B cell (primary cell): ENCODE measurements at regions not wholly inside any gene's neighbourhood (a gene's known extent, or its start where the extent isn't known, plus 50 kb on each side); places are given as distances from the start of the nearest gene placed in this dataset.

ENCODE experiments used
- ATAC-seq: fragments of 200-7000 bp; cut with Tn5 transposase; one replicate; pipeline ENCODE4 v1.10.0; 2021; ENCODE audit warnings: low read depth, mild to moderate bottlenecking, moderate number of reproducible peaks, moderate library complexity
- CTCF ChIA-PET: fragments of 350-600 bp; sonication (Branson Sonifier 250); formaldehyde crosslinking; loops from one replicate; lab custom pipeline; 2021; ENCODE audit warnings: antibody characterized with exemption, inconsistent platforms; lab: Charles Lee
- POLR2A ChIA-PET: fragments of 350-600 bp; sonication (Branson Sonifier 250); formaldehyde crosslinking; loops from one replicate; lab custom pipeline; 2021; ENCODE audit warnings: antibody characterized with exemption; lab: Charles Lee
- DNase-seq: peaks from one replicate; pipeline ENCODE4 v3.0.0; 2013
- H2AFZ ChIP-seq: 2 replicates; pipeline ENCODE4 v1.6.1; 2012; ENCODE audit warnings: mild to moderate bottlenecking, low read depth, low read length; ENCODE audit not compliant: insufficient read depth, poor library complexity, severe bottlenecking
- H3K27ac ChIP-seq, 2 donors: 1 replicate in 1 of 2; 2 replicates in 1 of 2; pipeline ENCODE4 v1.5.1; 2012 to 2013; ENCODE audit warnings: low read length in 2 of 2, mild to moderate bottlenecking in 2 of 2, moderate library complexity in 1 of 2
- H3K27me3 ChIP-seq, 4 experiments: fragments of 200-600 bp in 1 of 4; sonication (generic) in 1 of 4; replicated peaks in 1 of 4; 1 replicate in 2 of 4; 2 replicates in 2 of 4; pipeline versions ENCODE4 v1.6.1 to v1.7.0; 2013 to 2016; ENCODE audit warnings: low read length in 3 of 4, mild to moderate bottlenecking in 2 of 4, mixed read lengths in 1 of 4, moderate library complexity in 1 of 4; ENCODE audit not compliant: insufficient read depth in 4 of 4, control insufficient read depth in 3 of 4; ENCODE audit errors: control extremely low read depth in 1 of 4
- H3K36me3 ChIP-seq, 2 experiments: replicated peaks in 1 of 2; 1 replicate in 1 of 2; 2 replicates in 1 of 2; pipeline versions ENCODE4 v1.6.1 to v1.7.1; 2013; ENCODE audit warnings: low read length in 1 of 2; ENCODE audit not compliant: insufficient read depth in 2 of 2, control insufficient read depth in 1 of 2; ENCODE audit errors: control extremely low read depth in 1 of 2, extremely low read depth in 1 of 2
- H3K4me1 ChIP-seq, 2 donors: fragments of 200-600 bp in 1 of 2; sonication (generic) in 1 of 2; 1 replicate in 1 of 2; 2 replicates in 1 of 2; pipeline versions ENCODE4 v1.5.1 to v1.6.1; 2013 to 2017; ENCODE audit warnings: low read length in 2 of 2; ENCODE audit not compliant: control insufficient read depth in 2 of 2, insufficient read depth in 2 of 2
- H3K4me2 ChIP-seq: replicated peaks from 2 replicates; pipeline ENCODE3; 2012; ENCODE audit warnings: mild to moderate bottlenecking, low read depth, low read length; ENCODE audit not compliant: poor library complexity, severe bottlenecking
- H3K4me3 ChIP-seq, 5 experiments: fragments of 200-600 bp in 1 of 5; sonication (generic) in 1 of 5; 1 replicate in 3 of 5; 2 replicates in 2 of 5; pipeline versions ENCODE4 v1.5.1 to v1.7.0; 2011 to 2016; ENCODE audit warnings: low read length in 4 of 5, mild to moderate bottlenecking in 4 of 5, low read depth in 2 of 5, control low read depth in 1 of 5, moderate library complexity in 1 of 5; ENCODE audit not compliant: insufficient read depth in 1 of 5; ENCODE audit errors: control extremely low read depth in 1 of 5, extremely low read depth in 1 of 5
- H3K79me2 ChIP-seq: fragments of 200-600 bp; sonication (generic); one replicate; pipeline ENCODE4 v1.6.0; 2016; ENCODE audit warnings: low read length; ENCODE audit not compliant: control insufficient read depth, insufficient read depth
- H3K9ac ChIP-seq: fragments of 200-600 bp; sonication (generic); 2 replicates; pipeline ENCODE4 v1.6.1; 2017; ENCODE audit warnings: mild to moderate bottlenecking, low read length, moderate library complexity
- H3K9me3 ChIP-seq, 3 donors: one replicate each; pipeline versions ENCODE4 v1.6.1 to v1.7.1; 2013; ENCODE audit warnings: low read length in 2 of 3; ENCODE audit not compliant: control insufficient read depth in 2 of 3, insufficient read depth in 1 of 3; ENCODE audit errors: control extremely low read depth in 1 of 3
- H4K20me1 ChIP-seq: 2 replicates; pipeline ENCODE4 v1.6.0; 2012; ENCODE audit warnings: mild to moderate bottlenecking, low read length; ENCODE audit not compliant: insufficient read depth, control insufficient read depth, poor library complexity, severe bottlenecking
- H3K27ac Mint-ChIP-seq: one replicate; pipeline ENCODE4 v1.8.0; 2021; ENCODE audit warnings: mixed read lengths
- H3K27me3 Mint-ChIP-seq: one replicate; pipeline ENCODE4 v1.8.0; 2021; ENCODE audit warnings: mixed read lengths
- H3K4me1 Mint-ChIP-seq: one replicate; pipeline ENCODE4 v1.8.0; 2021; ENCODE audit warnings: mixed read lengths
- H3K4me3 Mint-ChIP-seq: one replicate; pipeline ENCODE4 v1.8.0; 2021; ENCODE audit warnings: mixed read lengths
- H3K9me3 Mint-ChIP-seq: one replicate; pipeline ENCODE4 v1.8.0; 2022; ENCODE audit warnings: mixed read lengths; ENCODE audit not compliant: insufficient read depth
- EZH2 ChIP-seq: IDR thresholded peaks from 2 replicates; pipeline ENCODE4 v1.6.1; 2012; ENCODE audit warnings: borderline replicate concordance, low read depth, mild to moderate bottlenecking, moderate library complexity, low read length; ENCODE audit not compliant: insufficient read depth, poor library complexity, severe bottlenecking
- WGBS: methylation state at CpG from one replicate; pipeline ENCODE4 v1.1.5; 2013; ENCODE audit warnings: missing lambda C conversion rate; ENCODE audit not compliant: insufficient coverage; 5-methylcytosine and 5-hydroxymethylcytosine counted together
- intact Hi-C: fragments of 100-400 bp; cut with micrococcal nuclease; formaldehyde crosslinking; loops from one replicate; pipeline ENCODE4 v1.10.0; 2022
- TF ChIP-seq, protein P1 (sequence below): fragments of 200-600 bp; IDR thresholded peaks from one replicate; pipeline ENCODE4 v1.8.0; 2022; ENCODE audit warnings: antibody characterized with exemption, mild to moderate bottlenecking

DNA sequence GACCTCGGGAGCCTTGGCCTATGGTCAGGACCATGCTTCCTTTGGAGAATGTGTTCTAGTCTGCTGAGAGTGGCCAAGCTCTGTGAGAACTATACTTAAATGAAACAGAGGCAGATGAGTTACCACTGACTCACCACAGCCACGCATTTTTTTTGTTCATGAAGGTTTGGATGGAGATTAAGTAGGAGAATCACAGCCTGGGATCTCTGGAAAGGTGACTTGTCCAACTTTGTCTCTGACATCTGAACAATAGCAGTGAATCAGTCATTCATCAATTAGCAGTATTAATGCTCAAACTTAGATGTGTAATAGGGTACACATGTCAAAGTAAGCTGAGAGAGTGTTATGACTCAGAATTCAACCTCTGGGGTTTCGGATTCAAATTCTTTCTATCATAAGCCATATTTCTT lies 100.7 kb upstream of the ANO3 start:
- Mint-ChIP-seq H3K4me3 (no peak overlapping the region), H3K9me3 (peaks cover 2% of the 10 kb centered on the region), H3K27ac (no peak overlapping the region), H3K4me1 (peaks cover 5% of the 10 kb centered on the region), H3K27me3 (peaks cover 3% of the 10 kb centered on the region)
- no peak overlapping the region for H3K9ac ChIP-seq
- H3K36me3 ChIP-seq, result no peaks in the 10 kb centered on the region
- no peaks in the 10 kb centered on the region for H3K9me3 ChIP-seq
- no CpG with 5 or more reads among the region's 3 CpGs for WGBS
- H3K4me2 ChIP-seq, result no peak overlapping the region
- H3K4me3 ChIP-seq, result no peak overlapping the region
- ChIA-PET POLR2A (no interaction called here), CTCF (interaction anchor here (0.6 to 5.4 kb wide), 3 partner anchors 12 to 498 kb away, joined by 3 to 74 read pairs (median 3); no protein-coding TSS in a partner anchor)
- ATAC-seq (no peak), DNase-seq (no peak)
- peaks cover 0 to 4% of the 10 kb centered on the region in 2 donors for H3K4me1 ChIP-seq
- TF ChIP-seq EZH2, result no peak
- TF ChIP-seq, protein P1, sequence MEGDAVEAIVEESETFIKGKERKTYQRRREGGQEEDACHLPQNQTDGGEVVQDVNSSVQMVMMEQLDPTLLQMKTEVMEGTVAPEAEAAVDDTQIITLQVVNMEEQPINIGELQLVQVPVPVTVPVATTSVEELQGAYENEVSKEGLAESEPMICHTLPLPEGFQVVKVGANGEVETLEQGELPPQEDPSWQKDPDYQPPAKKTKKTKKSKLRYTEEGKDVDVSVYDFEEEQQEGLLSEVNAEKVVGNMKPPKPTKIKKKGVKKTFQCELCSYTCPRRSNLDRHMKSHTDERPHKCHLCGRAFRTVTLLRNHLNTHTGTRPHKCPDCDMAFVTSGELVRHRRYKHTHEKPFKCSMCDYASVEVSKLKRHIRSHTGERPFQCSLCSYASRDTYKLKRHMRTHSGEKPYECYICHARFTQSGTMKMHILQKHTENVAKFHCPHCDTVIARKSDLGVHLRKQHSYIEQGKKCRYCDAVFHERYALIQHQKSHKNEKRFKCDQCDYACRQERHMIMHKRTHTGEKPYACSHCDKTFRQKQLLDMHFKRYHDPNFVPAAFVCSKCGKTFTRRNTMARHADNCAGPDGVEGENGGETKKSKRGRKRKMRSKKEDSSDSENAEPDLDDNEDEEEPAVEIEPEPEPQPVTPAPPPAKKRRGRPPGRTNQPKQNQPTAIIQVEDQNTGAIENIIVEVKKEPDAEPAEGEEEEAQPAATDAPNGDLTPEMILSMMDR, result no peak
- H3K79me2 ChIP-seq, result no peaks in the 10 kb centered on the region
- H2AFZ ChIP-seq, result no peak overlapping the region
- no peaks in the 10 kb centered on the region for H3K27me3 ChIP-seq
- no peaks in the 10 kb centered on the region for H4K20me1 ChIP-seq
- intact Hi-C loops, result no loop called here
- no peak overlapping the region for H3K27ac ChIP-seq

DNA sequence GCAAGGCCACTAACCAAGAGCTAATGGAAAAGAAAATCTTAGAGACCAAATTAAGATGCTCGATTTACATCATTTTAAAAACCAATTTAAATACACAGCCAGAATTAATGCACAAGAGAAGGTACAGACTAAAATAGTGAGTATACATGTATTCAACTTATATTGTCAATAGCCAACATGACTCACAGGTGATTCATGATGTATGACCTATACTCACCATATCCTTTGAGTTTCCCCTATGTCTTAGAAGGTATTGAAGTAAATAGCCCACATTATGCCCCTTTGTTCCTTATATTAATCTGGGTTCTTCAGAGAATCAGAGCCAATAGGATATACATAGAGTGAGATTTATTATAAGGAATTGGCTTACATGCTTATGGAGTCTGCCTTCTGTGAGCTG lies 97.5 kb upstream of the ANO3 start:
- ChIA-PET CTCF (interaction anchor here (1.1 kb wide), 1 partner anchor 252 kb away, joined by 3 read pairs; no protein-coding TSS in a partner anchor), POLR2A (no interaction called here)
- no CpG with 5 or more reads among the region's 1 CpG for WGBS
- Mint-ChIP-seq H3K4me1 (no peaks in the 10 kb centered on the region), H3K4me3 (no peak overlapping the region), H3K9me3 (peaks cover 2% of the 10 kb centered on the region), H3K27me3 (peaks cover 3% of the 10 kb centered on the region), H3K27ac (no peak overlapping the region)
- Histone ChIP-seq H3K4me1 (no peaks in the 10 kb centered on the region), H4K20me1 (no peaks in the 10 kb centered on the region), H3K79me2 (no peaks in the 10 kb centered on the region), H3K4me3 (no peak overlapping the region), H3K9ac (no peak overlapping the region), H3K9me3 (no peaks in the 10 kb centered on the region), H3K27me3 (no peaks in the 10 kb centered on the region), H2AFZ (no peak overlapping the region), H3K27ac (no peak overlapping the region), H3K36me3 (no peaks in the 10 kb centered on the region), H3K4me2 (no peak overlapping the region)
- intact Hi-C loops, result no loop called here
- TF ChIP-seq, protein P1, result no peak
- no peak for TF ChIP-seq EZH2
- DNase-seq (no peak), ATAC-seq (no peak)
